Thyroid gland (tissue), 4 donors: ENCODE measurements at regions not wholly inside any gene's neighbourhood (a gene's known extent, or its start where the extent isn't known, plus 50 kb on each side); places are given as distances from the start of the nearest gene placed in this dataset.

Source experiments
- POLR2A ChIP-seq, 2 donors: fragments of 450-650 bp; IDR thresholded peaks; one replicate each; pipeline ENCODE4 v1.6.1; 2017; ENCODE audit warnings: antibody characterized with exemption in 2 of 2, mild to moderate bottlenecking in 2 of 2, moderate library complexity in 1 of 2
- TF ChIP-seq, protein P1 (sequence below), 6 experiments: fragments of 200-600 bp in 3 of 6; fragments of 450-650 bp in 3 of 6; sonication (generic) in 3 of 6; IDR thresholded peaks; one replicate each; pipeline ENCODE4 v1.5.1; 2016 to 2019; ENCODE audit warnings: antibody characterized with exemption in 6 of 6, mild to moderate bottlenecking in 2 of 6, inconsistent platforms in 1 of 6, moderate library complexity in 1 of 6

DNA sequence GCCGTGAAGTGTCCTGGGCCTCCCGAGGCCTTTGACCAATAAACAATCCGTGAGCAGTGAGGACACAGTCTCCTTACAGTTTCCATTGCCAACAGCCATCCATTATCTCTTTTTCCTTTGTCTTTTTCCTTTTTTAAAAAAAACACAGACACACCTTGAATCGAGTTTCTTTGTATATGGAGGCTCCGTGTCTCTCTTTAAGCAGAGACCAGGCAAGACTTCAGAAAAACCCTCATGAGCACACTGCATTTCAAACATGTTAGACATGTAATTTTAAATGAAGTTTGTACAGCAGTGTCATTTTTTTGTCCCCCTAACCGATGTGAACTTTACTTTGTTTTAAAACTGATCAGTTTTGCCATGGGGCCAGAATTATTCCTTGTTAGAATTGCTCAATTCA is 111.1 kb downstream of the SPTSSA start:
- TF ChIP-seq, protein P1, sequence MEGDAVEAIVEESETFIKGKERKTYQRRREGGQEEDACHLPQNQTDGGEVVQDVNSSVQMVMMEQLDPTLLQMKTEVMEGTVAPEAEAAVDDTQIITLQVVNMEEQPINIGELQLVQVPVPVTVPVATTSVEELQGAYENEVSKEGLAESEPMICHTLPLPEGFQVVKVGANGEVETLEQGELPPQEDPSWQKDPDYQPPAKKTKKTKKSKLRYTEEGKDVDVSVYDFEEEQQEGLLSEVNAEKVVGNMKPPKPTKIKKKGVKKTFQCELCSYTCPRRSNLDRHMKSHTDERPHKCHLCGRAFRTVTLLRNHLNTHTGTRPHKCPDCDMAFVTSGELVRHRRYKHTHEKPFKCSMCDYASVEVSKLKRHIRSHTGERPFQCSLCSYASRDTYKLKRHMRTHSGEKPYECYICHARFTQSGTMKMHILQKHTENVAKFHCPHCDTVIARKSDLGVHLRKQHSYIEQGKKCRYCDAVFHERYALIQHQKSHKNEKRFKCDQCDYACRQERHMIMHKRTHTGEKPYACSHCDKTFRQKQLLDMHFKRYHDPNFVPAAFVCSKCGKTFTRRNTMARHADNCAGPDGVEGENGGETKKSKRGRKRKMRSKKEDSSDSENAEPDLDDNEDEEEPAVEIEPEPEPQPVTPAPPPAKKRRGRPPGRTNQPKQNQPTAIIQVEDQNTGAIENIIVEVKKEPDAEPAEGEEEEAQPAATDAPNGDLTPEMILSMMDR (IDR thresholded peaks at IDR 0.05) = no peak
- no peak for TF ChIP-seq POLR2A (IDR thresholded peaks at IDR 0.05)
